ENCODE measurements at regions not wholly inside any gene's neighbourhood (a gene's known extent, or its start where the extent isn't known, plus 50 kb on each side); places are given as distances from the start of the nearest gene placed in this dataset.

- DNase-seq, result no peak
Measured at GRCh38 chr10:62633976-62634375, 170.5 kb upstream of the ADO start.

GRCh38 chr10:62634576-62634975 lies 169.9 kb upstream of the ADO start:
- DNase-seq, result no peak

- DNase-seq, result no peak
Measured at GRCh38 chr10:62635127-62635526, 169.4 kb upstream of the ADO start.

- peak; percentile 39 for DNase-seq
Measured at GRCh38 chr10:62636825-62637248, 167.7 kb upstream of the ADO start.

DNA sequence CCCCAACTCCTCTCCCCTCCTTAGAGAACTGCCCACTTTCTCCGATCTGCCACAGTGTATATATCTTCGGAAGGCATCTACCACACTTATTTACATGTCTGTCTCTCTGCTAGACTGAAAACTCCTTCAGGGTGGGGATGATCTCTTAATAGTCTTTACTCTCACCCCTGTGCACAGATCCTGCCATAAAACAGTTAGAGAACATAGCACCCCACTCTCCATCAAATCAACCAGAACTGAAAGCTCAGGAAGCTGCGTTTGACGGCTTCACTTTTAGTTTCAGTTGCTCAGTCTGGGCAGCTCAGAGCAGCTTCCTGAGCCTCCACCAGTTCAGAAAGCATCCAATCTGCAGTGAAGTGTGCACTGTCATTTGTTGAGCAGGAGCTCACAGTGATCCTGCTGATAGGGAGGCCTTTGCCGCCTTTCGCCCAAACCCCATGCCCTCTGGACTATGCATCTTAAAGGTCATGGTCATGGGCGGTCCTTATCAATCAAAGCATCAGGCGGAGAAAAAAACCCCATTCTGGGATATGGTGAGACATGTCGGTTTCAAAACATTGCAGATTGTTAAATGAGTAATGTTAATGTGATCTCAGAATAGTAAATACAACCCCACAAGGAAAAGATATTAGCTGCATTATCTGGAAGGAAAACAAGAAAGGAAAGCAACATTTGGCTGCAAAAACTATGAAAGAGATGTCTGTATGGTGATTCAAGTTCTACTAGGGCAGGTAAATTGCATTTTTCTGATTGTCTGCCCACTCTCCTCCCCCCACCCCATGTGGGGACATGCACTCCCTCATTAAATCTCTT lies 167.1 kb upstream of the ADO start:
- peak; percentile 77 for DNase-seq

- peak; percentile 45 for DNase-seq
Measured at GRCh38 chr10:62638062-62638477, 166.4 kb upstream of the ADO start.

GRCh38 chr10:62639144-62639543 lies 165.4 kb upstream of the ADO start:
- DNase-seq, result no peak

- DNase-seq, result no peak
Measured at GRCh38 chr10:62640411-62640810, 164.1 kb upstream of the ADO start.

DNA sequence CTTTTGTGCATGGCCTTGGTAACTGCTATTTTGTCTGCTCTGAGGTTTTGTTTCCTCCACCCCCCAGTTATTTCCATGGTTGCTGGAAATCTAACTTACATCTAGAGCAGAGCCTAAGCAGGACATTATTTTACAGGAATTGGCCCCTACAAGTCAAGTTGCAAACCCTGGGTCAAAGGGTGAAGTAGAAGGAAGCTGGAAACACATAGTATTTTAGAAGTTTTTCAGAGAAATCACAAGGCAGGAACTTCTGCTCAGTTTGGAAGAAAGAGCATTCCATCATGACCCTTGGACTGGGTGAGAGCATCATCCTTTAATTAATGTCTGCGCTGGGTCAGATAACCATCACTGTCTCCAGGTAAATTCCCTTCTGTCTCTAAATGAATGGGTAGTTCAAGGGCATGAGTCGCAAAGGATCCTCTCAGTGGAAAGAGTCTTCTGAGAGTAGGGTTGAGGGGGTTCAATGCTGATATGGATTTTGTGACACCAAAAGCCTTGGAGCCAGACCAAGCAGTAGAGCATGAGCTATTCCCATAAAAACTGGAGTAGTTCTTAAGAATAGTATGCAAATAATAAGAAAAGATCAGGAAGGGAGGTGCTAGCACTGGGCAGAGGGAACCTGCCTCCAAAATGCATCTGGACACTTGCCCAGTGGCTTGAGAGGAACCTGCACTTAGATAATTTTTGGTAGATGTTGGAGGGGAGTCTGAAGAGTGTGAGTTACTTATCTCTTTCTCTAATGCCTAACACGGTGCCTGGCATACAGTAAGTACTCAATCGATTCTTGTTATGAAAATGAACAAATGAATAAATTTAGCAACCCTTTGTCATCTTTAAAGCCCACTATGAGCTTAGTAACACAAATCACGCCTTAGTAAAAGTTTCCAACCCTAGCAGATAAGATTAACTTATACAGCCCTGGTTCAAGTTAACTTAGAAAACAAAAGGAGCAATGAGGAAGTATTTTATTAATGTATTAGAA lies 160.6 kb upstream of the ADO start:
- no peak for DNase-seq

DNA sequence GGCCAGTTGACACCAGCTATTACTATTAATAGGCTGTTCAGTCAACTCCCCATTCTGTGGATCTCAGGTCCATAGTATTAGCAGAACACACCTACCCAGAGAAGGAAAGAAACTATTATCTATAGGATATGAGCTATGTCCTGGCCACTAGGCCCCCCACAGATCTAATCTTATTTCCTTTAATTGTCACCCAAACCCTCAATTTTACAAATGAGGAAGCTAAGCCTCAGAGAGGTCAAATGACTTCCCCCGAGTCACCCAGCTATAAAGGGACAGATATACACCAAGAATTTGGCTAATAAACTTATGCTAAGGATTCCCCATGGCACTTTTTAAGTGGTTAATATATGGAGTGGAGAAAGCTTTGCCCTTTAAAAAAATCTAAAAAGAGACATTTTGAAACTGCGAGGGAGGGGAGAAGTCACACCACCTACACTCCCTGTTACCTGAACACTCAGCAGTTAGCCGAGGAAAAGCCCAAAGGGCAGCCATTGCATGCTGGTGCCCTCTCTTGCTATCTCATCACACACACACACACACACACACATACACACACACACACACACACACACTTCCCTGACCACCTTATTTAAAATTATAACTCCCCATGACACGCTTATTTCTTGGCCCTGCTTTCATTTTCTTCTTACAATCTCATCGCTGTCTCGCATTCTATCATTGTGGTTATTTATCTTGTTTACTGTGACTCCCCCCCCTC lies 157.0 kb upstream of the ADO start:
- no peak for DNase-seq

DNA sequence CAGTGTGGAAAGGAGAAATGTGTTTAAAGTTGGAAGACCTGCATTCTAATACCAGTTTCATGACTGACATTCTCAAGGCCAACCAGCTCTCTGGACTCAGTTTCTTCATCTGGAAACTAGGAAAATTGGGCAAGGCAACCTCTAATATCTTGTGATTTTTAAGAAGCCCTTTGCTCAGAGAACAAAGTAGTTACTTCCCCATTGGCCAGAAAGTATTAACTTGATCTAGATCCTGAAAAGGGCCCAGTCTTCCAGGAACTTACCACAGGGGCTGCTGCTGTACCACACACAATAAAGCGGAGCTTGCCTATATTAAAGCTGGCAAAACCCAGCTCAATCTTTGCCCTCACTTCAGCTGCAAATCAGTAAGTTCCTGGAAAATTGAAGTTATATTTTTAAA lies 155.6 kb upstream of the ADO start:
- DNase-seq, result no peak

GRCh38 chr10:62650411-62650810 lies 154.1 kb upstream of the ADO start:
- no peak for DNase-seq

- DNase-seq, result no peak
Measured at GRCh38 chr10:62651341-62651740, 153.2 kb upstream of the ADO start.

DNA sequence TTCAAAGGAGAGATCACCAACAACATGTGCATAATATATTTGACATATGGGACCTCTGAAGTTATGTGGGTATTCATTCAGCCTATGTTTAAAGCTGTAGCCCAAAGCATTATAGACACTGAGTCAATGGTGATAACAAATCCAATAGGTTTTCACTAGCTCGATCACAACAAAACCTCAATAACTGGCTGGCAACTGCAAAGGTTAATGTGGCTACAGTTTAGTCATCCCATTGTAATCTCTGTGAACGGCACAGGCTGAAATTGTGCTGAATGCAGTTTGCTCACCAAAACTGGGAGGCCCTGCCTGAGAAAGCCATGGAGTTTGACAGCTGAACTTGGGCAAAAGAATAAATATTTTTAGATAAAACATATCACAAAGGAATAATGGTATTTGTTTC lies 152.4 kb upstream of the ADO start:
- no peak for DNase-seq

- DNase-seq, result no peak
Measured at GRCh38 chr10:62652564-62652963, 152.0 kb upstream of the ADO start.

- no peak for DNase-seq
Measured at GRCh38 chr10:62653254-62653653, 151.3 kb upstream of the ADO start.

- DNase-seq, result no peak
Measured at GRCh38 chr10:62654966-62655336, 149.6 kb upstream of the ADO start.

- no peak for DNase-seq
Measured at GRCh38 chr10:62655337-62655994, 149.1 kb upstream of the ADO start.

DNA sequence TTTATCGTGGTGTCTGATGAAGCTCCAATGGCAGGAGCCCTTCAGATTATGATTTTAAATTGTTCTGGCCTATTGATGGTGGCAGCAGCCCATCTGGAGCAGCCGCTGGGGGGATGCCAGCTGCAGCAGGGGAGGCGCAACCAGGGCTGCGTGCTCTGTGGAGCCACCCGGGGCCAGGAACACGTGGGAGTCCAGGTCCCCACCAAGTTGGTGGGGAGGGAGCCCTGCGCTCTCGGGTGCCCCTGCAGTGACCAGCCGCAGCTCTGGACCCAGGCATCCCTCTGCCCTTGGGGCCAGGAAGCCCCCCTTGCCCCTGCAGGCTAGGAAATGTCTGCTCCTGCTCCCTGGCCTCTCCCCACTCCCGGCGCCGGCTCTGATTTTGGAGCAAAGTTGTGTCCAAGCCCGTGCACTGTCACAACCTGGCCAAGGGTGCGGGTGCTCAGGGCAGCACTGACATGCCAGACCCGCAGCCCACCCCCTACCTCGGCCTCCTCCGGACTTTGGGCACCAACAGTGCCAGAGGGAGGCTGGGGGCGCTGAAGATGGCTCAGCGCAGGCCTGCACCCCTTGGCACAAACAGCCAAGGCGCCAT lies 147.2 kb upstream of the ADO start:
- DNase-seq, result no peak

- no peak for DNase-seq
Measured at GRCh38 chr10:62658516-62658915, 146.0 kb upstream of the ADO start.

- DNase-seq, result no peak
Measured at GRCh38 chr10:62661143-62661542, 143.4 kb upstream of the ADO start.

DNA sequence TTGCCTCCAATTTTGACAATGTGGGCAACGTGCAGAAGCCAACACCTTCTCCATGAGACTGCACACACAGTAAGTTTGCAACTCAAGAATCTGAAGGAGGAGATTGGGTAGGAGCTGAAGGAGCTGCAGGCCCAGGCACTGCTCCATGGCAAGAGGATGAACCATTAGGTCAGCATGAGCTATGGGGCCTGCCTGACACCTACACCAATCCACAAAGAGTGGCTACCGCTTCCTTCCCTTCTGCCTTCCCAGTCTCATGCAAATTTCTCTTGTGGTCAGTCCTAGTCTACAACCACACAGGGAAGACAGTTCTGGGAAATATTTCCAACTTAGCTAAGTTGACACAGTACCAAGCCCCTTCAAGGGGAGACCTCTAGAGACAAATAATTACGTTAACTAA lies 142.0 kb upstream of the ADO start:
- DNase-seq, result no peak
